OCI-LY3 (cell line): ENCODE measurements at regions not wholly inside any gene's neighbourhood (a gene's known extent, or its start where the extent isn't known, plus 50 kb on each side); places are given as distances from the start of the nearest gene placed in this dataset.

ENCODE experiments used
- H2AFZ ChIP-seq: fragments of 200-600, 300-600 bp; shearing (Covaris generic); 2 replicates; pipeline ENCODE4 v1.6.0; 2014; ENCODE audit warnings: antibody characterized with exemption, low read depth, low read length
- H3K27ac ChIP-seq: fragments of 200-600, 300-600 bp; sonication (generic); 2 replicates; pipeline ENCODE4 v1.5.1; 2014; ENCODE audit warnings: mild to moderate bottlenecking, low read length, moderate library complexity, mixed read lengths
- H3K27me3 ChIP-seq: fragments of 200-600, 300-600 bp; sonication (generic); 2 replicates; pipeline ENCODE4 v1.6.1; 2014; ENCODE audit warnings: low read depth, low read length, mixed read lengths
- H3K36me3 ChIP-seq: fragments of 200-600, 300-600 bp; sonication (generic); replicated peaks from 2 replicates; pipeline ENCODE3; 2014; ENCODE audit warnings: low read depth, low read length, mixed read lengths
- H3K4me1 ChIP-seq: fragments of 300-600, 200-600 bp; sonication (generic); 2 replicates; pipeline ENCODE4 v1.6.1; 2014; ENCODE audit warnings: low read length, mixed read lengths
- H3K4me2 ChIP-seq: fragments of 200-600, 300-600 bp; sonication (generic); 2 replicates; pipeline ENCODE4 v1.6.1; 2014; ENCODE audit warnings: low read length, mixed read lengths
- H3K4me3 ChIP-seq: fragments of 300-600, 200-600 bp; sonication (generic); 2 replicates; pipeline ENCODE4 v1.5.1; 2014; ENCODE audit warnings: antibody characterized with exemption, mild to moderate bottlenecking, low read length, moderate library complexity
- H3K79me2 ChIP-seq: fragments of 300-600, 200-600 bp; shearing (Covaris generic); 2 replicates; pipeline ENCODE4 v1.6.1; 2014; ENCODE audit warnings: mild to moderate bottlenecking, low read length, mixed read lengths
- H3K9ac ChIP-seq: fragments of 300-600, 200-600 bp; shearing (Covaris generic); 2 replicates; pipeline ENCODE4 v1.6.0; 2014; ENCODE audit warnings: mild to moderate bottlenecking, low read length, moderate library complexity
- H3K9me3 ChIP-seq: fragments of 200-600, 300-600 bp; shearing (Covaris generic); 2 replicates; pipeline ENCODE4 v1.6.1; 2014; ENCODE audit warnings: low read length, mixed read lengths; ENCODE audit not compliant: insufficient read depth
- H4K20me1 ChIP-seq: fragments of 200-600, 300-600 bp; sonication (generic); 2 replicates; pipeline ENCODE4 v1.6.1; 2016; ENCODE audit warnings: low read length, mixed read lengths; ENCODE audit not compliant: insufficient read depth
- EZH2phosphoT487 ChIP-seq: fragments of 200-600 bp; shearing (Covaris generic); IDR thresholded peaks from 2 replicates; pipeline ENCODE4 v1.6.1; 2018; ENCODE audit warnings: antibody characterized with exemption, mixed run types, low read depth
- TF ChIP-seq, protein P1 (sequence below): fragments of 200-600, 300-600 bp; sonication (generic); IDR thresholded peaks from 2 replicates; pipeline ENCODE4 v1.5.1; 2014; ENCODE audit warnings: antibody characterized with exemption, low read length, low read depth

DNA sequence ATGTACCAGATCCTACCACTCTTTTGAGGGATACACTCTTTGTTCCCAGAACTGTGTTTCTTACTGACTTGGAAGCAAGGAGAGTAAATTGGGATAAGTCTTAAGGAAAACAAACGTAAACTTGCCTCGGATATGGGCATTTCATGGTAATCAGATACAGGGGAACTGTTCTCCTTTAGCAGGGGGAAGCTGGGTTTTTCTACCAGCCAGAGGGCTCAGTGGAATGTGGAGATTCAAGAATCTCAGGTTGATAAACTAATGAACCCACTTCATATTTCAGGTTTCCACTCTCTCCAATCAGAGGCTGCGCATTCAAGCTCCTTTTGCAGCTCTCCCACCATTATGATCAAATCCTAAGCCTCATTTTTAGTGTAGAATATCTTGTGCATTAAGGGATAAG lies 676.5 kb upstream of the FSHR start:
- TF ChIP-seq EZH2phosphoT487 = no peak
- TF ChIP-seq, protein P1, sequence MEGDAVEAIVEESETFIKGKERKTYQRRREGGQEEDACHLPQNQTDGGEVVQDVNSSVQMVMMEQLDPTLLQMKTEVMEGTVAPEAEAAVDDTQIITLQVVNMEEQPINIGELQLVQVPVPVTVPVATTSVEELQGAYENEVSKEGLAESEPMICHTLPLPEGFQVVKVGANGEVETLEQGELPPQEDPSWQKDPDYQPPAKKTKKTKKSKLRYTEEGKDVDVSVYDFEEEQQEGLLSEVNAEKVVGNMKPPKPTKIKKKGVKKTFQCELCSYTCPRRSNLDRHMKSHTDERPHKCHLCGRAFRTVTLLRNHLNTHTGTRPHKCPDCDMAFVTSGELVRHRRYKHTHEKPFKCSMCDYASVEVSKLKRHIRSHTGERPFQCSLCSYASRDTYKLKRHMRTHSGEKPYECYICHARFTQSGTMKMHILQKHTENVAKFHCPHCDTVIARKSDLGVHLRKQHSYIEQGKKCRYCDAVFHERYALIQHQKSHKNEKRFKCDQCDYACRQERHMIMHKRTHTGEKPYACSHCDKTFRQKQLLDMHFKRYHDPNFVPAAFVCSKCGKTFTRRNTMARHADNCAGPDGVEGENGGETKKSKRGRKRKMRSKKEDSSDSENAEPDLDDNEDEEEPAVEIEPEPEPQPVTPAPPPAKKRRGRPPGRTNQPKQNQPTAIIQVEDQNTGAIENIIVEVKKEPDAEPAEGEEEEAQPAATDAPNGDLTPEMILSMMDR = no peak
- no peaks in the 10 kb centered on the region for H3K79me2 ChIP-seq
- H3K4me1 ChIP-seq = peaks cover 21% of the 10 kb centered on the region
- no peak overlapping the region for H3K4me3 ChIP-seq
- no peak overlapping the region for H3K4me2 ChIP-seq
- H3K27ac ChIP-seq = no peak overlapping the region
- H3K27me3 ChIP-seq = no peaks in the 10 kb centered on the region
- H3K9ac ChIP-seq = no peak overlapping the region
- H3K9me3 ChIP-seq = no peaks in the 10 kb centered on the region
- no peaks in the 10 kb centered on the region for H4K20me1 ChIP-seq
- no peaks in the 10 kb centered on the region for H3K36me3 ChIP-seq
- H2AFZ ChIP-seq = no peak overlapping the region

DNA sequence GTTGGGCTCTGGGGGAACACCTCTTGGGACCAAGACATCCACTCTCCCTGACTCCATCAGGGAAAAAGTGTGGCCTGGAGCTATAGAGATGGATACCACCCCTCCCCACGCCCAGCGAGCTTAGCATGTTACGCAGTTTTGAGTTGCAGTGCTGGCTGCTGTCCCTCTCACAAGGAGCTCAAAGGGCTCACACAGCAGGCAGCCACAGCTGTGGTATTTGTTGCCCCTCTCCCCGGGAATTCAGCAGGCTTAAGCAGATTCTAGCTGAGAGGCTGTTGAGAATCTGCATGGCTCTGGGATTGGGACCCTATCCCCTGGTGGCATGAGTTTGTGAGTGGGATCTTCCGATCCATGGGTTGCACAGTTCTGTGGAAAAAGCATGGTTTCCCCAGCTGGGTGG lies 673.1 kb upstream of the FSHR start:
- TF ChIP-seq, protein P1 = no peak
- no peak for TF ChIP-seq EZH2phosphoT487
- no peaks in the 10 kb centered on the region for H3K79me2 ChIP-seq
- H3K36me3 ChIP-seq = no peaks in the 10 kb centered on the region
- H3K9ac ChIP-seq = no peak overlapping the region
- H4K20me1 ChIP-seq = no peaks in the 10 kb centered on the region
- no peak overlapping the region for H3K4me2 ChIP-seq
- H3K27me3 ChIP-seq = no peaks in the 10 kb centered on the region
- no peak overlapping the region for H3K4me3 ChIP-seq
- no peak overlapping the region for H2AFZ ChIP-seq
- no peaks in the 10 kb centered on the region for H3K9me3 ChIP-seq
- peaks cover 21% of the 10 kb centered on the region for H3K4me1 ChIP-seq
- H3K27ac ChIP-seq = no peak overlapping the region

DNA sequence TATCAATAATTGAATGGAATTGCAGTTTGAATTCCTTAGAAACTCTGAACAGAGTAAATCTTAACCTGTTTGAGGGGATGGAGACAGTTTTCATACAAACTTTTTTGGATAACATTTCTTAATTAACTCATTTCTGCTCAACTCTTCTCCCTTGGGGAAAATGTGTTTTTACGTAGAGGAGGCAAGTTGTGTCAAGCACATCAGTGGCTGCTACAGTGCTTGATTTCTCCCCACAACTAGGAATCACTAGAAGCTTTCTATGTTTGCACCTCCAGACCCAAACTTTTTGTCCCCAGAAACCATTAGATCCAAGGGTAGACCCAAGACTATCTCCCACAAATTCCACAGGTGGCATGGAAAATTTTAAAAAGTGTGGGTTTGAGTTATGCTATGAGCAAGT lies 658.9 kb upstream of the FSHR start:
- Histone ChIP-seq H4K20me1 (no peaks in the 10 kb centered on the region), H3K9me3 (no peaks in the 10 kb centered on the region), H3K4me2 (no peak overlapping the region), H3K79me2 (no peaks in the 10 kb centered on the region), H3K4me3 (no peak overlapping the region), H3K4me1 (no peaks in the 10 kb centered on the region), H3K27ac (no peak overlapping the region), H3K27me3 (no peaks in the 10 kb centered on the region), H3K36me3 (no peaks in the 10 kb centered on the region), H2AFZ (no peak overlapping the region), H3K9ac (no peak overlapping the region)
- TF ChIP-seq, protein P1 = no peak
- TF ChIP-seq EZH2phosphoT487 = no peak

DNA sequence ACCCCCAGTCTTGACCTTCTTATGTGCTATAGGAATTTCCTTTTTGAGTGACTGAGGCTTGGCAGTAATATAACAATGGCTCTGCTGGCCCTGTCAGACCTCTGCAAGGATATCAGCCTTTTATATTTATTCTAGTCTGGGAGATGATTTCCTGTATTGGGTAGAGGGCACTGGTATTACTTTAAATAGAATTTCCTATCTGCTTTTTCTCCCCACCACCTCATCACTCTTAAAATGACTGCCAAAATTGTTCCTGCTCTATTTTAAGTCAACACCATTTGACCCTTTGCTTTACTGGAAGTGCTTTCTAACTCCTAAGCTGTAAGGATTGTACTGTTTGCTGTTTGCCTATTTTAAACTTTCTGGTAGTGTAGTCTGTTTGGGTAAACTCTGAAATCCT lies 658.4 kb upstream of the FSHR start:
- H3K9ac ChIP-seq = no peak overlapping the region
- H3K79me2 ChIP-seq = no peaks in the 10 kb centered on the region
- H3K36me3 ChIP-seq = no peaks in the 10 kb centered on the region
- no peak overlapping the region for H3K4me2 ChIP-seq
- no peaks in the 10 kb centered on the region for H3K4me1 ChIP-seq
- no peak overlapping the region for H3K27ac ChIP-seq
- no peak overlapping the region for H2AFZ ChIP-seq
- H3K4me3 ChIP-seq = no peak overlapping the region
- TF ChIP-seq EZH2phosphoT487 = no peak
- TF ChIP-seq, protein P1 = no peak
- no peaks in the 10 kb centered on the region for H3K27me3 ChIP-seq
- H4K20me1 ChIP-seq = no peaks in the 10 kb centered on the region
- H3K9me3 ChIP-seq = no peaks in the 10 kb centered on the region
